Progenitor cell of endocrine pancreas (in vitro differentiated cells): ENCODE measurements at regions not wholly inside any gene's neighbourhood (a gene's known extent, or its start where the extent isn't known, plus 50 kb on each side); places are given as distances from the start of the nearest gene placed in this dataset.

Source experiments
- DNase-seq: peaks from one replicate; pipeline ENCODE4 v3.0.0; 2021; ENCODE audit warnings: low spot score; ENCODE audit not compliant: unreplicated experiment
- H3K27ac Mint-ChIP-seq: 2 replicates; pipeline ENCODE4 v1.8.0; 2021; ENCODE audit warnings: mild to moderate bottlenecking, moderate library complexity, mixed read lengths
- H3K27me3 Mint-ChIP-seq: 2 replicates; pipeline ENCODE4 v1.8.0; 2021; ENCODE audit warnings: mixed read lengths
- H3K36me3 Mint-ChIP-seq: 2 replicates; pipeline ENCODE4 v1.8.0; 2022; ENCODE audit warnings: mixed read lengths; ENCODE audit not compliant: insufficient read depth
- H3K4me1 Mint-ChIP-seq: 2 replicates; pipeline ENCODE4 v1.8.0; 2021; ENCODE audit warnings: low read depth, mixed read lengths
- H3K4me3 Mint-ChIP-seq: 2 replicates; pipeline ENCODE4 v1.8.0; 2021; ENCODE audit warnings: low read depth, mild to moderate bottlenecking, moderate library complexity, mixed read lengths
- H3K9me3 Mint-ChIP-seq: 2 replicates; pipeline ENCODE4 v1.8.0; 2021; ENCODE audit warnings: low read depth, mixed read lengths
- CTCF ChIP-seq: fragments of 200-600 bp; sonication (generic); IDR thresholded peaks from one replicate; pipeline ENCODE4 v1.5.0; 2021; ENCODE audit warnings: antibody characterized with exemption, mild to moderate bottlenecking; ENCODE audit not compliant: unreplicated experiment

- H3K4me1 Mint-ChIP-seq, result peaks cover 7% of the 10 kb centered on the region
- DNase-seq, result no peak
- H3K27ac Mint-ChIP-seq, result no peak overlapping the region
- no peaks in the 10 kb centered on the region for H3K27me3 Mint-ChIP-seq
- peaks cover 1% of the 10 kb centered on the region for H3K36me3 Mint-ChIP-seq
- peaks cover 4% of the 10 kb centered on the region for H3K9me3 Mint-ChIP-seq
- TF ChIP-seq CTCF, result no peak
- H3K4me3 Mint-ChIP-seq, result no peak overlapping the region
These were observed 408.8 kb upstream of the FZD8 start for GRCh38 chr10:36050763-36051499.

- DNase-seq, result no peak
- H3K4me1 Mint-ChIP-seq, result peaks cover 7% of the 10 kb centered on the region
- no peak overlapping the region for H3K4me3 Mint-ChIP-seq
- TF ChIP-seq CTCF, result no peak
- H3K9me3 Mint-ChIP-seq, result peaks cover 4% of the 10 kb centered on the region
- H3K27me3 Mint-ChIP-seq, result no peaks in the 10 kb centered on the region
- peaks cover 1% of the 10 kb centered on the region for H3K36me3 Mint-ChIP-seq
- no peak overlapping the region for H3K27ac Mint-ChIP-seq
These were observed 406.7 kb upstream of the FZD8 start for GRCh38 chr10:36048780-36049179.

GRCh38 chr10:36048236-36048635, 406.1 kb upstream of the FZD8 start:
- Mint-ChIP-seq H3K36me3 (peaks cover 1% of the 10 kb centered on the region), H3K4me1 (peaks cover 7% of the 10 kb centered on the region), H3K4me3 (no peak overlapping the region), H3K27me3 (no peaks in the 10 kb centered on the region), H3K9me3 (peaks cover 4% of the 10 kb centered on the region), H3K27ac (no peak overlapping the region)
- no peak for DNase-seq
- no peak for TF ChIP-seq CTCF

- H3K27me3 Mint-ChIP-seq, result peaks cover 7% of the 10 kb centered on the region
- no peaks in the 10 kb centered on the region for H3K36me3 Mint-ChIP-seq
- no peak for TF ChIP-seq CTCF
- no peak overlapping the region for H3K4me3 Mint-ChIP-seq
- no peaks in the 10 kb centered on the region for H3K4me1 Mint-ChIP-seq
- no peak for DNase-seq
- H3K27ac Mint-ChIP-seq, result no peak overlapping the region
- H3K9me3 Mint-ChIP-seq, result peaks cover 4% of the 10 kb centered on the region
These were observed 400.0 kb upstream of the FZD8 start for GRCh38 chr10:36042135-36042534.

DNA sequence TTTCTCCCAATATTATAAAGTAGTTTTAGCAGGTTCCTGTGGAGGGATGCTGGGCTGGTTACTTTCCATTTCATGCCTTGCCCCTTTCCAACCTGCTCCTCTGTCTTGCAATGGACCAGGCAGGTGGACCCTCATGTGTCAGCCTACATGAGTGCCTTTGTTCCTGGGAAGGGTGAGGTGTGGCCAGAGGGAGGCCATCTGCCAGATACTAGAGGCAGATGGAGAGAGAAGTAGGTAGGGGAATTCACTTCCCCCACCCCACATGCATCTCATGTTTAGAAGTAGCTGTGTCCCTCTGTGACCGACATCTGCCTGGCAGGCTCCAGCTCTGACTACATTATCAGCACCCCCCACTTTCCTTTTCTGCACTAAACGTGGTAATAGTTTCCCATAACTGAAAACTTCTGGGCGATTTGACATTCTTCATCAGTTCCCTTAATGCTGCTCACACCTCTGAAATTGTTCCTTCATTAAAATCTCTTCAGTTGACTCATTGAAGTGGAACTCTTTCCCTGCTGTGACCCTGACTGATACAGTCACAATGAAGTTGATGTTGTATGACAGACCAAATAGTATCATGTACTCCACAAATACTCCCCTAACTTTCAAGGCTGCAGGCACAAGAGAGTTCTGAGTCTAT, 396.3 kb upstream of the FZD8 start:
- TF ChIP-seq CTCF, result no peak
- Mint-ChIP-seq H3K4me3 (no peak overlapping the region), H3K4me1 (peaks cover 8% of the 10 kb centered on the region), H3K36me3 (no peaks in the 10 kb centered on the region), H3K27ac (no peak overlapping the region), H3K27me3 (peaks cover 7% of the 10 kb centered on the region), H3K9me3 (no peaks in the 10 kb centered on the region)
- no peak for DNase-seq
